H9 (cell line): ENCODE measurements at regions not wholly inside any gene's neighbourhood (a gene's known extent, or its start where the extent isn't known, plus 50 kb on each side); places are given as distances from the start of the nearest gene placed in this dataset.
"Not testable (repeated sequence)": the region's sequence is repeated elsewhere in the genome, so short reads cannot be mapped to it uniquely, and the experiment has no call there.

ENCODE experiments used
- DNase-seq: peaks from one replicate; pipeline ENCODE4 v3.0.0-alpha.2; 2017
- H2AFZ ChIP-seq: one replicate; pipeline ENCODE4 v1.6.1; 2013; ENCODE audit warnings: mild to moderate bottlenecking, low read length, control low read depth, moderate library complexity
- H2AK5ac ChIP-seq: 2 replicates; pipeline ENCODE4 v1.6.1; 2013; ENCODE audit warnings: low read length, control low read depth, mixed read lengths; ENCODE audit not compliant: insufficient read length
- H2BK120ac ChIP-seq: one replicate; pipeline ENCODE4 v1.6.1; 2013; ENCODE audit warnings: low read depth, mild to moderate bottlenecking, low read length, control low read depth, inconsistent platforms; ENCODE audit not compliant: poor library complexity, severe bottlenecking
- H2BK12ac ChIP-seq: 2 replicates; pipeline ENCODE4 v1.6.1; 2013; ENCODE audit warnings: low read length, control low read depth, mixed read lengths, low read depth; ENCODE audit not compliant: insufficient read length
- H2BK15ac ChIP-seq: 2 replicates; pipeline ENCODE4 v1.6.1; 2013; ENCODE audit warnings: low read depth, low read length, control low read depth
- H2BK20ac ChIP-seq: one replicate; pipeline ENCODE4 v1.6.1; 2013; ENCODE audit warnings: low read depth, mild to moderate bottlenecking, low read length, control low read depth, inconsistent platforms; ENCODE audit not compliant: poor library complexity, severe bottlenecking
- H2BK5ac ChIP-seq: 2 replicates; pipeline ENCODE4 v1.6.1; 2013; ENCODE audit warnings: low read length, control low read depth, mixed read lengths; ENCODE audit not compliant: insufficient read length
- H3K14ac ChIP-seq: 2 replicates; pipeline ENCODE4 v1.6.1; 2013; ENCODE audit warnings: low read length, control low read depth; ENCODE audit not compliant: insufficient read depth
- H3K18ac ChIP-seq: 2 replicates; pipeline ENCODE4 v1.6.1; 2013; ENCODE audit warnings: low read depth, mild to moderate bottlenecking, mixed read lengths, low read length, control low read depth; ENCODE audit not compliant: insufficient read length
- H3K23ac ChIP-seq: 2 replicates; pipeline ENCODE4 v1.6.1; 2013; ENCODE audit warnings: low read length, control low read depth, mixed read lengths, low read depth; ENCODE audit not compliant: insufficient read length
- H3K23me2 ChIP-seq: 2 replicates; pipeline ENCODE4 v1.6.1; 2013; ENCODE audit warnings: low read depth, mild to moderate bottlenecking, mixed read lengths, low read length, control low read depth; ENCODE audit not compliant: insufficient read length, poor library complexity, severe bottlenecking
- H3K27ac ChIP-seq: 2 replicates; pipeline ENCODE4 v1.5.1; 2013; ENCODE audit warnings: low read length, control low read depth, mixed read lengths, low read depth; ENCODE audit not compliant: insufficient read length
- H3K27me3 ChIP-seq: 2 replicates; pipeline ENCODE4 v1.6.1; 2013; ENCODE audit warnings: low read length, control low read depth, inconsistent platforms; ENCODE audit not compliant: insufficient read depth
- H3K4ac ChIP-seq: 2 replicates; pipeline ENCODE4 v1.6.1; 2013; ENCODE audit warnings: low read depth, mild to moderate bottlenecking, control low read depth, inconsistent platforms, low read length, moderate library complexity
- H3K4me1 ChIP-seq: 2 replicates; pipeline ENCODE4 v1.6.1; 2013; ENCODE audit warnings: low read length, control low read depth, inconsistent platforms; ENCODE audit not compliant: insufficient read depth
- H3K4me2 ChIP-seq: 2 replicates; pipeline ENCODE4 v1.6.1; 2013; ENCODE audit warnings: low read length, control low read depth, mixed read lengths; ENCODE audit not compliant: insufficient read length, insufficient read depth
- H3K56ac ChIP-seq: 2 replicates; pipeline ENCODE4 v1.6.1; 2013; ENCODE audit warnings: low read depth, mild to moderate bottlenecking, mixed read lengths, low read length, control low read depth; ENCODE audit not compliant: insufficient read length
- H3K79me1 ChIP-seq: 2 replicates; pipeline ENCODE4 v1.6.1; 2013; ENCODE audit warnings: low read depth, mild to moderate bottlenecking, moderate library complexity, low read length, control low read depth, inconsistent platforms; ENCODE audit not compliant: insufficient read depth, poor library complexity, severe bottlenecking
- H3K79me2 ChIP-seq: 2 replicates; pipeline ENCODE4 v1.6.1; 2013; ENCODE audit warnings: low read length, control low read depth, inconsistent platforms; ENCODE audit not compliant: insufficient read depth
- H3K9ac ChIP-seq: 2 replicates; pipeline ENCODE4 v1.6.1; 2013; ENCODE audit warnings: low read length, control low read depth, mixed read lengths; ENCODE audit not compliant: insufficient read length; ENCODE audit errors: extremely low read depth
- H3K9me3 ChIP-seq: one replicate; pipeline ENCODE4 v1.6.1; 2013; ENCODE audit warnings: low read depth, low read length, inconsistent platforms; ENCODE audit not compliant: control insufficient read depth
- H3T11ph ChIP-seq: one replicate; pipeline ENCODE4 v1.6.1; 2013; ENCODE audit warnings: mild to moderate bottlenecking, low read length, control low read depth, inconsistent platforms
- H4K20me1 ChIP-seq: one replicate; pipeline ENCODE4 v1.6.1; 2013; ENCODE audit not compliant: control insufficient read depth, insufficient read length, insufficient read depth
- H4K5ac ChIP-seq: 2 replicates; pipeline ENCODE4 v1.6.1; 2013; ENCODE audit warnings: low read depth, mild to moderate bottlenecking, mixed read lengths, low read length, control low read depth; ENCODE audit not compliant: insufficient read length
- H4K8ac ChIP-seq: replicated peaks from 2 replicates; pipeline ENCODE4 v1.6.1; 2013; ENCODE audit warnings: low read length, control low read depth, mixed read lengths, low read depth; ENCODE audit not compliant: insufficient read length
- H4K91ac ChIP-seq: 2 replicates; pipeline ENCODE4 v1.6.1; 2013; ENCODE audit warnings: low read depth, mild to moderate bottlenecking, moderate library complexity, mixed read lengths, low read length, control low read depth; ENCODE audit not compliant: insufficient read length
- H3K27ac Mint-ChIP-seq, 3 experiments: 2 replicates in 2 of 3; 3 replicates in 1 of 3; pipeline ENCODE4 v1.8.0; 2020 to 2021; ENCODE audit warnings: mixed read lengths in 3 of 3, mild to moderate bottlenecking in 1 of 3, moderate library complexity in 1 of 3
- H3K27me3 Mint-ChIP-seq: 2 replicates; pipeline ENCODE4 v1.8.0; 2021; ENCODE audit warnings: low read depth, mild to moderate bottlenecking, moderate library complexity, mixed read lengths
- H3K36me3 Mint-ChIP-seq, 3 experiments: 2 replicates in 2 of 3; 3 replicates in 1 of 3; pipeline ENCODE4 v1.8.0; 2020 to 2021; ENCODE audit warnings: low read depth in 3 of 3, mixed read lengths in 3 of 3; ENCODE audit not compliant: insufficient read depth in 1 of 3
- H3K4me1 Mint-ChIP-seq, 2 experiments: 2 replicates each; pipeline ENCODE4 v1.8.0; 2020; ENCODE audit warnings: mixed read lengths in 2 of 2
- H3K4me3 Mint-ChIP-seq, 2 experiments: 2 replicates in 1 of 2; 3 replicates in 1 of 2; pipeline ENCODE4 v1.8.0; 2020 to 2021; ENCODE audit warnings: mild to moderate bottlenecking in 2 of 2, mixed read lengths in 2 of 2, moderate library complexity in 1 of 2
- H3K9me3 Mint-ChIP-seq, 2 experiments: 2 replicates in 1 of 2; 3 replicates in 1 of 2; pipeline ENCODE4 v1.8.0; 2020; ENCODE audit warnings: mild to moderate bottlenecking in 2 of 2, mixed read lengths in 2 of 2, moderate library complexity in 1 of 2

DNA sequence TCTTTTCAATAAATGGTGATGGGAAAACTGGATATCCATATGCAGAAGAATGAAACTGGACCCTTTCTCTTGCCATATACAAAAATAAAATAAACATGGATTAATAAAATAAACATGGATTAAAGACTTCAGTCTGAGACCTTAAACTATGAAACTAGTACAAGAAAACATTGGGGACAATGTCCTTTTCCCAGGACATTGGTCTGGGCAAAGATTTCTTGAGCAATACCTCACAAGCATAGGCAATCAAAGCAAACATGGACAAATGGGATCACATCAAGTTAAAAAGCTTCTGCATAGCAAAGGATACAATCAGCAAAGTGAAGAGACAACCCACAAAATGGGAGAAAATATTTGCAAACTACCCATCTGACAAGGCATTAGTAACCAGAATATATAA, 108.5 kb downstream of the SOX3 start:
- H3K27me3 ChIP-seq, H4K5ac ChIP-seq, H3K9me3 ChIP-seq, H3K79me2 ChIP-seq, H2BK15ac ChIP-seq, H2BK20ac ChIP-seq, H2BK12ac ChIP-seq, DNase-seq, H2BK120ac ChIP-seq, H3K9ac ChIP-seq, H4K8ac ChIP-seq, H3K18ac ChIP-seq, H2AK5ac ChIP-seq, H3K9me3 Mint-ChIP-seq, H3T11ph ChIP-seq, H3K4me3 Mint-ChIP-seq, H4K20me1 ChIP-seq, H3K79me1 ChIP-seq, H3K27ac Mint-ChIP-seq, H3K27me3 Mint-ChIP-seq, H3K36me3 Mint-ChIP-seq, H3K27ac ChIP-seq, H3K4me2 ChIP-seq, H3K14ac ChIP-seq, H3K4me1 ChIP-seq, H2AFZ ChIP-seq, H2BK5ac ChIP-seq, H3K23me2 ChIP-seq, H3K23ac ChIP-seq, H4K91ac ChIP-seq, H3K56ac ChIP-seq, H3K4ac ChIP-seq: not testable (repeated sequence)
- peaks cover 12 to 13% of the 10 kb centered on the region in 2 experiments for H3K4me1 Mint-ChIP-seq
